Amniotic stem cell (primary cell): ENCODE measurements at regions not wholly inside any gene's neighbourhood (a gene's known extent, or its start where the extent isn't known, plus 50 kb on each side); places are given as distances from the start of the nearest gene placed in this dataset.
"Not testable (repeated sequence)": the region's sequence is repeated elsewhere in the genome, so short reads cannot be mapped to it uniquely, and the experiment has no call there.

Experiments used
- DNase-seq: peaks from one replicate; lab custom pipeline; 2025; lab: John Stamatoyannopoulos, UW

GRCh38 chr17:72452286-72453173, 331.7 kb downstream of the SOX9 start:
- DNase-seq: no peak

- no peak for DNase-seq
Measured at GRCh38 chr17:72454342-72454741, 333.5 kb downstream of the SOX9 start.

- no peak for DNase-seq
Measured at GRCh38 chr17:72455562-72455961, 334.7 kb downstream of the SOX9 start.

GRCh38 chr17:72456075-72456474, 335.3 kb downstream of the SOX9 start:
- no peak for DNase-seq

- DNase-seq: no peak
Measured at GRCh38 chr17:72457712-72458111, 336.9 kb downstream of the SOX9 start.

- DNase-seq: no peak
Measured at GRCh38 chr17:72458301-72458700, 337.5 kb downstream of the SOX9 start.

GRCh38 chr17:72460711-72461110, 339.9 kb downstream of the SOX9 start:
- no peak for DNase-seq

GRCh38 chr17:72461757-72462156, 340.9 kb downstream of the SOX9 start:
- DNase-seq: no peak

GRCh38 chr17:72462407-72462806, 341.6 kb downstream of the SOX9 start:
- no peak for DNase-seq

GRCh38 chr17:72462814-72463213, 342.0 kb downstream of the SOX9 start:
- no peak for DNase-seq

GRCh38 chr17:72463287-72464102, 342.7 kb downstream of the SOX9 start:
- no peak for DNase-seq

- not testable (repeated sequence) for DNase-seq
Measured at GRCh38 chr17:72464221-72464620, 343.4 kb downstream of the SOX9 start.

GRCh38 chr17:72465191-72466024, 344.6 kb downstream of the SOX9 start:
- DNase-seq: peak; percentile 85

- DNase-seq: peak; percentile 49
Measured at GRCh38 chr17:72466199-72466598, 345.4 kb downstream of the SOX9 start.

GRCh38 chr17:72466606-72467005, 345.8 kb downstream of the SOX9 start:
- DNase-seq: no peak

- no peak for DNase-seq
Measured at GRCh38 chr17:72467841-72468653, 347.2 kb downstream of the SOX9 start.

- no peak for DNase-seq
Measured at GRCh38 chr17:72468841-72469240, 348.0 kb downstream of the SOX9 start.

- DNase-seq: no peak
Measured at GRCh38 chr17:72470121-72470705, 349.4 kb downstream of the SOX9 start.

- DNase-seq: no peak
Measured at GRCh38 chr17:72470734-72471133, 349.9 kb downstream of the SOX9 start.

- DNase-seq: no peak
Measured at GRCh38 chr17:72471296-72471695, 350.5 kb downstream of the SOX9 start.

GRCh38 chr17:72472106-72472505, 351.3 kb downstream of the SOX9 start:
- DNase-seq: no peak
